ENCODE measurements at regions not wholly inside any gene's neighbourhood (a gene's known extent, or its start where the extent isn't known, plus 50 kb on each side); places are given as distances from the start of the nearest gene placed in this dataset.

DNA sequence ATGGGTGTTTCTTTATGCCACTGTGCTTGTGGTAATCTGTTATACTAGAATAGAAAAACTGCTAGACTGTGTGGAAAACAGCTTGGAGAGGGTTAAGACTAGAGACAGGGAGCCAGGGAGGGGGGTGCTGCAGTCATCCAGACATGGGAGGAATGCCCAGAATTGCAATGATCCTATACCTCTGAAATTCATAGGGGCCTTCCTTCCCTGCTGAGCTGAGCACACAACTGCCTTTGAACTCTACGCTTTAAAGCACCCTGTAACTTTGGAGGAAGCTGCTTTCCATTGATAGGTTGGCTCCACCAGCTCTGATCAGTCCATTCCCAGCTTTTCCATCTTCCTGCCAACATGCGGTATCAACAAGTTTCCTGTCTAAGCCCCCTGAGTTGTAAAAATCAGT, 155.9 kb upstream of the RASGEF1B start (continued):
- TF ChIP-seq, protein P1, sequence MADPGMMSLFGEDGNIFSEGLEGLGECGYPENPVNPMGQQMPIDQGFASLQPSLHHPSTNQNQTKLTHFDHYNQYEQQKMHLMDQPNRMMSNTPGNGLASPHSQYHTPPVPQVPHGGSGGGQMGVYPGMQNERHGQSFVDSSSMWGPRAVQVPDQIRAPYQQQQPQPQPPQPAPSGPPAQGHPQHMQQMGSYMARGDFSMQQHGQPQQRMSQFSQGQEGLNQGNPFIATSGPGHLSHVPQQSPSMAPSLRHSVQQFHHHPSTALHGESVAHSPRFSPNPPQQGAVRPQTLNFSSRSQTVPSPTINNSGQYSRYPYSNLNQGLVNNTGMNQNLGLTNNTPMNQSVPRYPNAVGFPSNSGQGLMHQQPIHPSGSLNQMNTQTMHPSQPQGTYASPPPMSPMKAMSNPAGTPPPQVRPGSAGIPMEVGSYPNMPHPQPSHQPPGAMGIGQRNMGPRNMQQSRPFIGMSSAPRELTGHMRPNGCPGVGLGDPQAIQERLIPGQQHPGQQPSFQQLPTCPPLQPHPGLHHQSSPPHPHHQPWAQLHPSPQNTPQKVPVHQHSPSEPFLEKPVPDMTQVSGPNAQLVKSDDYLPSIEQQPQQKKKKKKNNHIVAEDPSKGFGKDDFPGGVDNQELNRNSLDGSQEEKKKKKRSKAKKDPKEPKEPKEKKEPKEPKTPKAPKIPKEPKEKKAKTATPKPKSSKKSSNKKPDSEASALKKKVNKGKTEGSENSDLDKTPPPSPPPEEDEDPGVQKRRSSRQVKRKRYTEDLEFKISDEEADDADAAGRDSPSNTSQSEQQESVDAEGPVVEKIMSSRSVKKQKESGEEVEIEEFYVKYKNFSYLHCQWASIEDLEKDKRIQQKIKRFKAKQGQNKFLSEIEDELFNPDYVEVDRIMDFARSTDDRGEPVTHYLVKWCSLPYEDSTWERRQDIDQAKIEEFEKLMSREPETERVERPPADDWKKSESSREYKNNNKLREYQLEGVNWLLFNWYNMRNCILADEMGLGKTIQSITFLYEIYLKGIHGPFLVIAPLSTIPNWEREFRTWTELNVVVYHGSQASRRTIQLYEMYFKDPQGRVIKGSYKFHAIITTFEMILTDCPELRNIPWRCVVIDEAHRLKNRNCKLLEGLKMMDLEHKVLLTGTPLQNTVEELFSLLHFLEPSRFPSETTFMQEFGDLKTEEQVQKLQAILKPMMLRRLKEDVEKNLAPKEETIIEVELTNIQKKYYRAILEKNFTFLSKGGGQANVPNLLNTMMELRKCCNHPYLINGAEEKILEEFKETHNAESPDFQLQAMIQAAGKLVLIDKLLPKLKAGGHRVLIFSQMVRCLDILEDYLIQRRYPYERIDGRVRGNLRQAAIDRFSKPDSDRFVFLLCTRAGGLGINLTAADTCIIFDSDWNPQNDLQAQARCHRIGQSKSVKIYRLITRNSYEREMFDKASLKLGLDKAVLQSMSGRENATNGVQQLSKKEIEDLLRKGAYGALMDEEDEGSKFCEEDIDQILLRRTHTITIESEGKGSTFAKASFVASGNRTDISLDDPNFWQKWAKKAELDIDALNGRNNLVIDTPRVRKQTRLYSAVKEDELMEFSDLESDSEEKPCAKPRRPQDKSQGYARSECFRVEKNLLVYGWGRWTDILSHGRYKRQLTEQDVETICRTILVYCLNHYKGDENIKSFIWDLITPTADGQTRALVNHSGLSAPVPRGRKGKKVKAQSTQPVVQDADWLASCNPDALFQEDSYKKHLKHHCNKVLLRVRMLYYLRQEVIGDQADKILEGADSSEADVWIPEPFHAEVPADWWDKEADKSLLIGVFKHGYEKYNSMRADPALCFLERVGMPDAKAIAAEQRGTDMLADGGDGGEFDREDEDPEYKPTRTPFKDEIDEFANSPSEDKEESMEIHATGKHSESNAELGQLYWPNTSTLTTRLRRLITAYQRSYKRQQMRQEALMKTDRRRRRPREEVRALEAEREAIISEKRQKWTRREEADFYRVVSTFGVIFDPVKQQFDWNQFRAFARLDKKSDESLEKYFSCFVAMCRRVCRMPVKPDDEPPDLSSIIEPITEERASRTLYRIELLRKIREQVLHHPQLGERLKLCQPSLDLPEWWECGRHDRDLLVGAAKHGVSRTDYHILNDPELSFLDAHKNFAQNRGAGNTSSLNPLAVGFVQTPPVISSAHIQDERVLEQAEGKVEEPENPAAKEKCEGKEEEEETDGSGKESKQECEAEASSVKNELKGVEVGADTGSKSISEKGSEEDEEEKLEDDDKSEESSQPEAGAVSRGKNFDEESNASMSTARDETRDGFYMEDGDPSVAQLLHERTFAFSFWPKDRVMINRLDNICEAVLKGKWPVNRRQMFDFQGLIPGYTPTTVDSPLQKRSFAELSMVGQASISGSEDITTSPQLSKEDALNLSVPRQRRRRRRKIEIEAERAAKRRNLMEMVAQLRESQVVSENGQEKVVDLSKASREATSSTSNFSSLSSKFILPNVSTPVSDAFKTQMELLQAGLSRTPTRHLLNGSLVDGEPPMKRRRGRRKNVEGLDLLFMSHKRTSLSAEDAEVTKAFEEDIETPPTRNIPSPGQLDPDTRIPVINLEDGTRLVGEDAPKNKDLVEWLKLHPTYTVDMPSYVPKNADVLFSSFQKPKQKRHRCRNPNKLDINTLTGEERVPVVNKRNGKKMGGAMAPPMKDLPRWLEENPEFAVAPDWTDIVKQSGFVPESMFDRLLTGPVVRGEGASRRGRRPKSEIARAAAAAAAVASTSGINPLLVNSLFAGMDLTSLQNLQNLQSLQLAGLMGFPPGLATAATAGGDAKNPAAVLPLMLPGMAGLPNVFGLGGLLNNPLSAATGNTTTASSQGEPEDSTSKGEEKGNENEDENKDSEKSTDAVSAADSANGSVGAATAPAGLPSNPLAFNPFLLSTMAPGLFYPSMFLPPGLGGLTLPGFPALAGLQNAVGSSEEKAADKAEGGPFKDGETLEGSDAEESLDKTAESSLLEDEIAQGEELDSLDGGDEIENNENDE (IDR thresholded peaks at IDR 0.05; ENCODE audit: insufficient replicate concordance, low read length): no peak
- TF ChIP-seq KDM5A (IDR thresholded peaks at IDR 0.05; ENCODE audit: low read length): no peak
- no peak for TF ChIP-seq GTF2F1 (IDR thresholded peaks at IDR 0.05; ENCODE audit: borderline replicate concordance, low read depth, low read length)
- no peak for TF ChIP-seq CTBP2 (IDR thresholded peaks at IDR 0.05; ENCODE audit: borderline replicate concordance, insufficient read depth, insufficient read length, low read length)
- no peak for TF ChIP-seq HDAC6 (IDR thresholded peaks at IDR 0.05; ENCODE audit: low read depth, low read length)

All from H1 (cell line).